ENCODE measurements at regions not wholly inside any gene's neighbourhood (a gene's known extent, or its start where the extent isn't known, plus 50 kb on each side); places are given as distances from the start of the nearest gene placed in this dataset.

DNA sequence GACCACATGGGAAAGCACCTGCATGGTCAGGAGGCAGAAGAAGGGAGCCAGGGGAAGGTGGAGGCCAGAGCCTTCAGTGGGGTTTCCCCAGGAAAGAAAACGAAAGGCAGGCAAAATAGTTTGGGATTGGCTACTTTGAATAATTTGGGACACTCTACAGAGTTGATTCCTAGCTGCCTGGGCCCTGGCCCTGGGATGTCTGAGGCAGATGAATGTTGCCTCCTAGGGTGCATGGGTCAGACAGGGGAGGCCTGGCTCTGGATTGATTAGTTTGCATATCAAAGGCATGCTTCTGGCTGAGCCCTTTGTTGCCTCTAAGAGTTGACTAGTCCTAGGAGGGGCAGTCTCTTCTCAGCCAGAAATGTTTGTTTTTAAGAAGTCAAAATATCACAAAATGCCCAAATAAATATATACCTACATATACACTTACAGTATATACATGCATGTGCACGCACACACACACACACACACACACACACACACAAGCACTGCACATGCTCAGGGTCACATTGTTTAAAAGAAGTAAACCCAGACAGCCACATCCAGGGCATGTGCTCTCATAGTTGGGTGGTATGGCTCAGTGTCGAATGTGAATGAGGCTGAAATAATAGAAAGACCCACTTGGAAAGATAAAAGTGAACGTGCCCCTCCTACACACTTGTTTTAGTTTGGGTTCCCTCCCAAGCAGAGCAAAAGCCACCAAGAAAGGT lies 184.2 kb downstream of the GPAM start:
- no peak for DNase-seq

- no peak for DNase-seq
Measured at GRCh38 chr10:111999915-112000302, 183.7 kb downstream of the GPAM start.

GRCh38 chr10:112000466-112000865 lies 183.1 kb downstream of the GPAM start:
- DNase-seq = no peak

DNA sequence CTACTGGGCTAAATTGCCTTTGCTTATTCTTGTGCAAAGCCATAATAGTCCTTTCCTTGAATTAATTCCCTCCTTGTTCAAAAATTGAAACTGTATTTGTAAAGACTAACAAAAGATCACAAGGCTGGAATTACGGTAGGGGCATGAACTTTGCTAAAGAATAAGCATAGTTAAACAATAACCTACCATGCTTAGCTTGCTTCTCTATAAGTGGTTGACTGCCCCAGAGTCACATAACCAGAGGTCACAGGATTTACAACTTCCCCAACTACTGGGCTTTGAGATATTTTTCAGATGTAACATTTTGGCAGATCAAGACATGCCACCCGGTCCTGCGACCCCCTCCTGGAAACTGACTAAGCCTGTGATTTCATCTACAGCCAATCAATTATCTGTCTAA lies 181.4 kb downstream of the GPAM start:
- DNase-seq = no peak

DNA sequence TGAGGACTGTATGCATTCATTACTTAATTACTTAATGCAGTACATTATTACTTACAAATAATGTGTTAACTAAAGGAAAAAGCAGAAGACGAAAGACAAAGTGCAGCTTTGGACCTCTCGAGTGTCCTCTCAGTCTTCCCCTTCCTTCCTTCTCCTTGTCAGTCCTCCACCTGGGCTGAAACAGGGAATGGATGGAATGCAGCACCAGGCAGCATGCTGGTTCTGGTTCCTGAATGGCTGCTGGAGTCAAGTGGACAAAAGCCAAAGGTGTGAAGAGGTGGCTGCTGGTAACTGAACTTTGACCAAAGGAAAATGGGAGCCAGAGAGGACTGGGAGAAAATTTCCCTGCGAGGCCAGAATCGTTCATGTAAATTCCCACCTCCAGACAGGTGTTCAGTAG lies 179.5 kb downstream of the GPAM start:
- no peak for DNase-seq

DNA sequence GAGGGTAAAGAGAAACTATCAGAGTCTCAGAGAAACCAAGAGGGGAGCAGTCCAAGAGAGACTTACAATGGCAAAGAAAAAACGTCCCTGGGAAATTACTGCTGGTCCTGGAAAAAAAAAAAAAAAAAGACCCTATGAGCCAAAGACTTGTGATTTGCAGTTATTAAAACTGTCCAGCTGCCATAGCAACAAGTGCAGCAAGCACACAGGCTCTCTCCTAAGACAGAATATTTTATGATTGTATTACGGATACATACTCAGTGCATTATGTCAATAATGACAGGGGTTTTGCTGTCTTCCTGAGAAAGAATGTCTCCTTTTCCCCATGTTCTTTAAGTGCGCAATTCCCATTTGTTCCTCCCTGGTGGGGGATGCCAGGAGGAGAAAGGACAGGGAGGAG lies 178.5 kb downstream of the GPAM start:
- DNase-seq = no peak

- DNase-seq = no peak
Measured at GRCh38 chr10:112006407-112006806, 177.2 kb downstream of the GPAM start.

GRCh38 chr10:112006831-112007230 lies 176.7 kb downstream of the GPAM start:
- no peak for DNase-seq

- DNase-seq = no peak
Measured at GRCh38 chr10:112022196-112022595, 161.4 kb downstream of the GPAM start.

- DNase-seq = no peak
Measured at GRCh38 chr10:112024079-112024478, 159.5 kb downstream of the GPAM start.

GRCh38 chr10:112025228-112025627 lies 158.3 kb downstream of the GPAM start:
- no peak for DNase-seq

- no peak for DNase-seq
Measured at GRCh38 chr10:112026438-112026837, 157.1 kb downstream of the GPAM start.

- no peak for DNase-seq
Measured at GRCh38 chr10:112027731-112028280, 155.8 kb downstream of the GPAM start.

GRCh38 chr10:112030431-112030830 lies 153.1 kb downstream of the GPAM start:
- DNase-seq = no peak

DNA sequence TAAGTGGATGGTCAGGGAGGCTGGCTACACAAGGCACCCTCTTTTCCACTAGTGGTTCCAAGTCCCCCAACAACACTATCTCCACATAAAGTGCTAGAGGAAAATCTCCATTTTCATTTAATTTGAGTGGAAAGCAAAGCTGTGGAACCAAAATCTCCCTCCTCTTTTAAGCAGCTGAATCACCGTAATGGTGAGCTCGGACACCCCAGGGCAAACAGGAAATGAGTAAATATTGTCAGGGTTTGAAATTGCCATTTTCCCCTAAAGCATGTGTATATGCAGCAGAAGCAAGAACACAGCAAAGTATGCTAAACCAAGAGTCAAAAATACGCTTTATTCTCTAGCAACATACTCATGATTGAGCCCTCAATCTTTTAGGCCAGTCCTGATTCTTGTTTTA lies 143.7 kb downstream of the GPAM start:
- no peak for DNase-seq

DNA sequence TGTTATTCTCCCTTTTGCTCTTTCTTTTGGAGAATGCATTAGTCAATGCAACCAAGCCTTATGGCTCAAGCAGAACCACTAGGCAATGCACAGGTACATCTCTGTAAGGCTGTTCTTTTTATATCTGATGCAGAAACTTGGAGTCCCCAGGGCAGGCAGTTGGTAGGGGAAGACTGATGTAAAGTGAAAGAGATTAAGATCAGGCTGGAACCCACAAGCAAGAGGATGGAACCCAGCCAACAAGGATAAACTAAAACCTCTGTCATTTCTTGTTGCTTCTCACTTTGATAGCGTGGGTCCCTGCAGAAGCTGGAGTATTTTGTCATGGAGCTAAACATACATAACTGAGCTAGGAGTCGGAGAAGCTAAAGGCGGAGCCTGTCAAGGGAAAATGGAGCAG lies 142.9 kb downstream of the GPAM start:
- no peak for DNase-seq

DNA sequence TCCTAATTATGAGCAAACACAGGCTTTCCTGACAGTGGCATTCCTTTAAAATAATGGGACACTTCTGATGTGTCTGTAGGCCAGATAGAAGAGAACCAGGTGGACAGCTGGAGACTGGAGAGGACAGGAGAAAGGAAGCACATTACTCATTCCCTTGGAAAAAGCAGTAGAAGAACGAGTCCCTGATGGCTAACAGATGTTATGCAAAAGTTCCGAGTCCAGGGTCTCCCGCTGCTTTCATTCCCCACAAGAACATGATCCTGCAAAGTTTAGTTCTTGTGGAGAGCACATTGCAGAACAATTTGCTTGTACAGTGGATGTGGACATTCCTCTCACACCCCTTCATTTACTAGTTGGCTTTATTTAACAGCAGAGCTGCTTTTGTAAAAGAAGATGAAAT lies 137.6 kb downstream of the GPAM start:
- DNase-seq = no peak

DNA sequence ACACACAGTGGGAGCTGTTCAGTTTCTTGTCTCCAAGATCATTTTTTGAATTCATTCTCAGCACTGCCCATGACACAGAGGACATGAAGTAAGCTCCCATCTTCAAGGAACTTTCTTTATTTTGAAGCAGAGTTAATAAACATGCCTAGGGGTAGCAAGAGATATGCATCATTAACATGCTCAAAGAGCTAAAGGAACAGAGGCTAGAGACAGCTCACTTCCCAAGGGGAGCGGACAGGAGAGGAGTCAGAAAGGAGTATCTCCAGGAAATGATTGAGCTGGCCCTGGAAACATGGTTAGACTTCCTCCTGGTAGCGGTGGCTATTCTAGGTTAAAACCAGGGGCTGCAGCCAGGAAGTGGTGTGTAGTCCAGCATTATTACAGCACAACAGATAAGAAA lies 135.9 kb downstream of the GPAM start:
- DNase-seq = no peak

DNA sequence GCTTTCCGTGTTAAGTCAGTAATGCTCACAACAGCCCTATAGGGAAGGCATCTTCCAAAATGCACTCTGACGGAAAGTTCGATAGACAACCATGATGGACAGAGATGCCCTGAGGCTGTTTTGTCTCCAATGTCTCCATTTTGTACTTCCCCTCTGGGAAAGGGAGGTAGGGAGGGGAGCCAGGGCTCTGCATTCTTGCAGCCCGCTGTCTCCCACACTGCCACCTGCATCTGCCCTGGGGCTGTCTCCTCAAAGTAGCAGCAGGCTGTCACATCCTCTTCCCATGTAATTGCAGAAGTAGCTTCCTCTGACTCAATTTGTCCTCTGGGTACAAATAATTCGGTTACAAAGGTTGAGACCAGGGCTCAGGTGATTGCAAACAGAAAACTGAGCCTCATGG lies 131.4 kb downstream of the GPAM start:
- DNase-seq = no peak

DNA sequence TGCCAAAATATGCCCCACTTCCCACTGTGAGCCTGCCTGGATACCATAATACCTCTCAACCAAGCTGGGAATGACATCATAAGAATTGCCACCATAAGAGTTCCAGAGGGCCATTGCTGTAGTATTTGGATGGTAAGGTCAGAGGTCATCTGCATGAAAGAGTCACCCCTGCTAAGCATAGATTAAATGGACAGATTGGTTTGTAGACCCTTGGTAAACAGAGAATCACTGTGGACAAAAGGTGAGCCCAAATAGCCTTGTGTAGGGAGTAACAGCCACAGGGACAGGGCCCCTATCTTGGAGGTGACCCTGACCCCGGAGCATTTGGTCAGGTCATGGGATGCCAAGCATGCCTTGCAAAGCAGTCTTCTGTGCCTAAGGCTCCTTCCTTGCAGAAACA lies 129.7 kb downstream of the GPAM start:
- DNase-seq = no peak

DNA sequence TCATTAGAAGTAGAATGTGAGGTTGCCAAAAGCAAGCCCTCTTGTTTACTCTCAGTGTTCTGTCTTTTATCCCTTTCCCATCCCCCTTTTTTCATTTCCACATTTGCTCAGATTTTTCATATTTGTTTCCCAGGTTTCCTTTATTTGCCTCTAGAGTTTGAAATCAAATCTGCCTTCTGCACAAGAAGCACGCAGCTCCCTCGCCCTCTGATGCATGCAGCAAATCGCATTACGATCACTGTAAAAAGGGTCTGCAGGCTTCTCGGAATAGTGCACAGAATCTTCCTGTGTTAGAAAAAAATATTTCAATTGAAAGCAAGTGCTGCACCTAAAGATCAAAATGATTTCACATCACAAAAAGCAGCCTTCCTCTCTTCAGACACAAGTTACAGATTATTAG lies 129.0 kb downstream of the GPAM start:
- DNase-seq = no peak

DNA sequence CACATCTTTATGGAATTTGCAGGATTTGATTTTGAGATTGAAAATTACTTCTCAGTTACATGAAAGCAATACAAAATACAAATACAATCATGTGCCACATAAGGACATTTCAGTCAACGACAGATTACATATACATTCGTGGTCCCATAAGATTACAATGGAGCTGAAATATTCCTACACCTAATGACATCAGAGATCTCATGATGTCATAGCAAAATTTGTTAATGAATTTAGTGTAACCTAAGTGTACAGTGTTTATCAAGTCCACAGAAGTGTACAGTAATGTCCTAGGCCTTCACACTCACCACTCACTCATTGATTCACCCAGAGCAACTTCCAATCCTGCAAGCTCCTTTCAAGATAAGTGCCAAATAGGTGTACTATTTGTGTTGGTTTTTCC lies 126.5 kb downstream of the GPAM start:
- no peak for DNase-seq

- no peak for DNase-seq
Measured at GRCh38 chr10:112059220-112059619, 124.3 kb downstream of the GPAM start.

- no peak for DNase-seq
Measured at GRCh38 chr10:112071596-112072133, 111.9 kb downstream of the GPAM start.

- no peak for DNase-seq
Measured at GRCh38 chr10:112078003-112078402, 105.6 kb downstream of the GPAM start.
